ENCODE measurements at regions not wholly inside any gene's neighbourhood (a gene's known extent, or its start where the extent isn't known, plus 50 kb on each side); places are given as distances from the start of the nearest gene placed in this dataset.

- Histone ChIP-seq H3K9ac (ENCODE audit: insufficient read depth, low read depth, low read length) (no peak overlapping the region), H3K36me3 (replicated peaks in 1 of 2; ENCODE audit: control insufficient read depth in 1 of 2, insufficient read depth in 2 of 2, low read length in 2 of 2) (no peaks in the 10 kb centered on the region), H3K4me2 (ENCODE audit: low read depth, low read length) (no peak overlapping the region), H3K27me3 (ENCODE audit: control insufficient read depth in 1 of 2, insufficient read depth in 2 of 2, low read length in 2 of 2) (no peaks in the 10 kb centered on the region), H4K20me1 (ENCODE audit: insufficient read depth, low read length) (no peaks in the 10 kb centered on the region), H3K4me1 (ENCODE audit: insufficient read depth, low read length) (no peaks in the 10 kb centered on the region), H3K79me2 (ENCODE audit: insufficient read depth, low read length) (no peaks in the 10 kb centered on the region), H3K4me3 (replicated peaks in 1 of 3; ENCODE audit: insufficient read depth in 1 of 3, low read depth in 2 of 3, low read length in 3 of 3) (no peak overlapping the region), H3K9me3 (ENCODE audit: low read length) (no peaks in the 10 kb centered on the region), H3K27ac (ENCODE audit: extremely low read length, insufficient read depth, low read length) (no peak overlapping the region), H2AFZ (ENCODE audit: low read length) (no peak overlapping the region)
- in situ Hi-C loops (cut with HindIII; ENCODE audit: extremely low pct_ligation_motif_present, low pct_unique_long_range_greater_than_20kb), result loop anchor here (10.0 kb wide), 1 partner anchor 263 kb away; no protein-coding TSS in a partner anchor
- WGBS (ENCODE audit: low lambda C conversion rate), result 0% methylated on average over 2 of the region's 2 CpGs
- FAIRE-seq (no peak), ATAC-seq (no peak), DNase-seq (ENCODE audit: low spot score) (no peak)
- ChIA-PET POLR2A (no interaction called here), CTCF (ENCODE audit: low intra/inter-chr PET ratio, low total read pairs) (no interaction called here)
- intact Hi-C loops (cut with micrococcal nuclease; ENCODE audit: unreplicated experiment), result loop anchor here (10.0 kb wide), 1 partner anchor 127 kb away; no protein-coding TSS in a partner anchor
- TF ChIP-seq ZFP1 (CRISPR knock-in tag; IDR thresholded peaks at IDR 0.05) (no peak), MBNL3 (CRISPR knock-in tag; conservative IDR thresholded peaks at IDR 0.05) (no peak), ZBTB8A (CRISPR knock-in tag; IDR thresholded peaks at IDR 0.05; ENCODE audit: borderline replicate concordance, low read depth) (no peak)
- no TSS peak for BruUV-seq (replicated peaks)
Measured at GRCh38 chr12:13537623-13538022, 341.1 kb downstream of the EMP1 start.

GRCh38 chr12:13536219-13536910 is 339.8 kb downstream of the EMP1 start:
- intact Hi-C loops (cut with micrococcal nuclease; ENCODE audit: unreplicated experiment), result loop anchor here (10.0 kb wide), 1 partner anchor 128 kb away; no protein-coding TSS in a partner anchor
- BruUV-seq (replicated peaks), result no TSS peak
- Histone ChIP-seq H3K4me3 (replicated peaks in 1 of 3; ENCODE audit: insufficient read depth in 1 of 3, low read depth in 2 of 3, low read length in 3 of 3) (no peak overlapping the region), H3K27me3 (ENCODE audit: control insufficient read depth in 1 of 2, insufficient read depth in 2 of 2, low read length in 2 of 2) (no peaks in the 10 kb centered on the region), H3K9ac (ENCODE audit: insufficient read depth, low read depth, low read length) (no peak overlapping the region), H3K9me3 (ENCODE audit: low read length) (no peaks in the 10 kb centered on the region), H3K4me2 (ENCODE audit: low read depth, low read length) (no peak overlapping the region), H3K27ac (ENCODE audit: extremely low read length, insufficient read depth, low read length) (no peak overlapping the region), H3K4me1 (ENCODE audit: insufficient read depth, low read length) (no peaks in the 10 kb centered on the region), H3K36me3 (replicated peaks in 1 of 2; ENCODE audit: control insufficient read depth in 1 of 2, insufficient read depth in 2 of 2, low read length in 2 of 2) (no peaks in the 10 kb centered on the region), H2AFZ (ENCODE audit: low read length) (no peak overlapping the region), H4K20me1 (ENCODE audit: insufficient read depth, low read length) (no peaks in the 10 kb centered on the region), H3K79me2 (ENCODE audit: insufficient read depth, low read length) (no peaks in the 10 kb centered on the region)
- ATAC-seq (no peak), FAIRE-seq (no peak), DNase-seq (ENCODE audit: low spot score) (no peak)
- WGBS (ENCODE audit: low lambda C conversion rate), result 9% methylated on average over 7 of the region's 7 CpGs
- ChIA-PET CTCF (ENCODE audit: low intra/inter-chr PET ratio, low total read pairs) (no interaction called here), POLR2A (no interaction called here)
- in situ Hi-C loops (cut with HindIII; ENCODE audit: extremely low pct_ligation_motif_present, low pct_unique_long_range_greater_than_20kb), result loop anchor here (10.0 kb wide), 1 partner anchor 262 kb away; no protein-coding TSS in a partner anchor
- TF ChIP-seq ZNF512B (CRISPR knock-in tag; IDR thresholded peaks at IDR 0.05; ENCODE audit: borderline replicate concordance) (no peak), ZNF414 (CRISPR knock-in tag; IDR thresholded peaks at IDR 0.05) (no peak), ZNF441 (CRISPR knock-in tag; IDR thresholded peaks at IDR 0.05; ENCODE audit: borderline replicate concordance) (no peak), ZMAT3 (CRISPR knock-in tag; conservative IDR thresholded peaks at IDR 0.05) (no peak), DNMT3B (CRISPR knock-in tag; conservative IDR thresholded peaks at IDR 0.05) (no peak), USF2 (IDR thresholded peaks at IDR 0.05; ENCODE audit: low read depth, low read length) (no peak), USF2 (CRISPR knock-in tag; IDR thresholded peaks at IDR 0.05; ENCODE audit: borderline replicate concordance) (no peak), KMT2A (CRISPR knock-in tag; IDR thresholded peaks at IDR 0.05) (no peak), ZBTB20 (CRISPR knock-in tag; IDR thresholded peaks at IDR 0.05; ENCODE audit: borderline replicate concordance, low read depth) (no peak), ZBTB7A (CRISPR knock-in tag; IDR thresholded peaks at IDR 0.05) (no peak)

All from HepG2 (cell line).